Vagina (tissue), 2 donors: ENCODE measurements at regions not wholly inside any gene's neighbourhood (a gene's known extent, or its start where the extent isn't known, plus 50 kb on each side); places are given as distances from the start of the nearest gene placed in this dataset.

Experiments
- DNase-seq, 2 donors: peaks; one replicate each; pipeline ENCODE4 v3.0.0-alpha.2; 2017; ENCODE audit errors: extremely low spot score in 2 of 2
- H3K27ac ChIP-seq: fragments of 200-600 bp; sonication (generic); one replicate; pipeline ENCODE4 v1.5.1; 2019
- H3K27me3 ChIP-seq: fragments of 200-600 bp; sonication (generic); one replicate; pipeline ENCODE4 v1.5.1; 2019
- H3K36me3 ChIP-seq, 2 donors: fragments of 200-600 bp; sonication (generic); one replicate each; pipeline ENCODE4 v1.5.1; 2017 to 2019
- H3K4me1 ChIP-seq: fragments of 200-600 bp; sonication (generic); one replicate; pipeline ENCODE4 v1.5.1; 2019
- H3K4me3 ChIP-seq, 2 donors: fragments of 200-600 bp; sonication (generic); 1 replicate in 1 of 2; 2 replicates in 1 of 2; pipeline ENCODE4 v1.5.1; 2016 to 2019
- H3K9me3 ChIP-seq: fragments of 200-600 bp; sonication (generic); one replicate; pipeline ENCODE4 v1.5.1; 2019
- POLR2A ChIP-seq, 2 donors: fragments of 450-650 bp; IDR thresholded peaks; one replicate each; pipeline ENCODE4 v1.6.1; 2017; ENCODE audit warnings: antibody characterized with exemption in 2 of 2, mild to moderate bottlenecking in 2 of 2, moderate library complexity in 2 of 2
- POLR2AphosphoS5 ChIP-seq, 2 donors: sonication (generic); formaldehyde crosslinking; IDR thresholded peaks; one replicate each; pipeline ENCODE4 v1.9.0; 2017; ENCODE audit warnings: antibody characterized with exemption in 2 of 2, mild to moderate bottlenecking in 2 of 2, low read depth in 1 of 2; ENCODE audit not compliant: insufficient read depth in 1 of 2
- intact Hi-C: fragments of 100-400 bp; cut with DNase I; formaldehyde crosslinking; loops from one replicate; pipeline ENCODE4 v1.15.1; 2023
- TF ChIP-seq, protein P1 (sequence below), 3 experiments: fragments of 450-650 bp in 2 of 3; fragments of 200-600 bp in 1 of 3; sonication (generic) in 1 of 3; IDR thresholded peaks; one replicate each; pipeline ENCODE4 v1.5.1; 2017 to 2019; ENCODE audit warnings: antibody characterized with exemption in 3 of 3, mild to moderate bottlenecking in 2 of 3, moderate library complexity in 2 of 3

- H3K27me3 ChIP-seq: no peaks in the 10 kb centered on the region
- TF ChIP-seq POLR2AphosphoS5 (IDR thresholded peaks at IDR 0.05; ENCODE audit: insufficient read depth in 1 of 2, low read depth in 1 of 2) (no peak), POLR2A (IDR thresholded peaks at IDR 0.05) (no peak)
- TF ChIP-seq, protein P1, sequence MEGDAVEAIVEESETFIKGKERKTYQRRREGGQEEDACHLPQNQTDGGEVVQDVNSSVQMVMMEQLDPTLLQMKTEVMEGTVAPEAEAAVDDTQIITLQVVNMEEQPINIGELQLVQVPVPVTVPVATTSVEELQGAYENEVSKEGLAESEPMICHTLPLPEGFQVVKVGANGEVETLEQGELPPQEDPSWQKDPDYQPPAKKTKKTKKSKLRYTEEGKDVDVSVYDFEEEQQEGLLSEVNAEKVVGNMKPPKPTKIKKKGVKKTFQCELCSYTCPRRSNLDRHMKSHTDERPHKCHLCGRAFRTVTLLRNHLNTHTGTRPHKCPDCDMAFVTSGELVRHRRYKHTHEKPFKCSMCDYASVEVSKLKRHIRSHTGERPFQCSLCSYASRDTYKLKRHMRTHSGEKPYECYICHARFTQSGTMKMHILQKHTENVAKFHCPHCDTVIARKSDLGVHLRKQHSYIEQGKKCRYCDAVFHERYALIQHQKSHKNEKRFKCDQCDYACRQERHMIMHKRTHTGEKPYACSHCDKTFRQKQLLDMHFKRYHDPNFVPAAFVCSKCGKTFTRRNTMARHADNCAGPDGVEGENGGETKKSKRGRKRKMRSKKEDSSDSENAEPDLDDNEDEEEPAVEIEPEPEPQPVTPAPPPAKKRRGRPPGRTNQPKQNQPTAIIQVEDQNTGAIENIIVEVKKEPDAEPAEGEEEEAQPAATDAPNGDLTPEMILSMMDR (IDR thresholded peaks at IDR 0.05): no peak
- no peaks in the 10 kb centered on the region for H3K36me3 ChIP-seq
- H3K27ac ChIP-seq: no peak overlapping the region
- no peak overlapping the region for H3K4me3 ChIP-seq
- H3K9me3 ChIP-seq: no peaks in the 10 kb centered on the region
- no peak for DNase-seq
- H3K4me1 ChIP-seq: no peaks in the 10 kb centered on the region
- intact Hi-C loops: no loop called here
Measured at GRCh38 chr4:20623939-20624338, 76.3 kb upstream of the PACRGL start.

DNA sequence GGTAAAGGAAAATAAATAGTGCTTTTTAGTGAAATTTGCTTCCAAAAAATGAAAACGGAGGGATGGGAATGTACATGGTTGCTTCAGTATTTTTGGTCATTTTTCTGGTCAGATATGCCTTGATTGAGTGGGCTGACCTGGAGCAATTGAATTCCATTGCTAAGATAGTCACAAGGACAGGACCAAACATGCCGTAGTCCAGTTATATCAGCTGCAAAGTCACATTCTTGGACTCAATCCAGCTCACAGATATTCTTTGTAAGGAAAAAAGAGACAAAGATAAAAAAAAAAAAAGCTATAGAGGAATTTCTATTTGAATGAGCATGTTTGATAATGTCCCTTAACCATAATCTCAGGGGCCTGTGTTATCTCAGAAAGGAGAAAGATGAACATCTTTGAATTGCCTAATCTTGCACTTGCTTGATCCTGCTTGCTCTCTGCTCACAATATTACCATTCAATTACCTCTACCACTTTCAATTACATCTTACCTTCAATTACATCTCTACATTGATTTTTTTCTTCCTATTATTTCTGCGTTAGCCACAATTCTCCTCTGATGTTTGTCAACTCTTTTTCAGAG is 75.4 kb upstream of the PACRGL start:
- intact Hi-C loops: no loop called here
- DNase-seq: no peak
- H3K4me3 ChIP-seq: no peak overlapping the region
- no peak overlapping the region for H3K27ac ChIP-seq
- no peaks in the 10 kb centered on the region for H3K27me3 ChIP-seq
- TF ChIP-seq, protein P1 (IDR thresholded peaks at IDR 0.05): no peak
- TF ChIP-seq POLR2AphosphoS5 (IDR thresholded peaks at IDR 0.05; ENCODE audit: insufficient read depth in 1 of 2, low read depth in 1 of 2) (no peak), POLR2A (IDR thresholded peaks at IDR 0.05) (no peak)
- H3K9me3 ChIP-seq: no peaks in the 10 kb centered on the region
- no peaks in the 10 kb centered on the region for H3K4me1 ChIP-seq
- no peaks in the 10 kb centered on the region for H3K36me3 ChIP-seq

GRCh38 chr4:20625426-20625825 is 74.8 kb upstream of the PACRGL start:
- no peak for DNase-seq
- no peak for TF ChIP-seq POLR2AphosphoS5 (IDR thresholded peaks at IDR 0.05; ENCODE audit: insufficient read depth in 1 of 2, low read depth in 1 of 2)
- TF ChIP-seq, protein P1 (IDR thresholded peaks at IDR 0.05): no peak
- TF ChIP-seq POLR2A (IDR thresholded peaks at IDR 0.05): no peak
- Histone ChIP-seq H3K9me3 (no peaks in the 10 kb centered on the region), H3K36me3 (no peaks in the 10 kb centered on the region), H3K27ac (no peak overlapping the region), H3K4me1 (no peaks in the 10 kb centered on the region), H3K27me3 (no peaks in the 10 kb centered on the region), H3K4me3 (no peak overlapping the region)
- intact Hi-C loops: no loop called here

DNA sequence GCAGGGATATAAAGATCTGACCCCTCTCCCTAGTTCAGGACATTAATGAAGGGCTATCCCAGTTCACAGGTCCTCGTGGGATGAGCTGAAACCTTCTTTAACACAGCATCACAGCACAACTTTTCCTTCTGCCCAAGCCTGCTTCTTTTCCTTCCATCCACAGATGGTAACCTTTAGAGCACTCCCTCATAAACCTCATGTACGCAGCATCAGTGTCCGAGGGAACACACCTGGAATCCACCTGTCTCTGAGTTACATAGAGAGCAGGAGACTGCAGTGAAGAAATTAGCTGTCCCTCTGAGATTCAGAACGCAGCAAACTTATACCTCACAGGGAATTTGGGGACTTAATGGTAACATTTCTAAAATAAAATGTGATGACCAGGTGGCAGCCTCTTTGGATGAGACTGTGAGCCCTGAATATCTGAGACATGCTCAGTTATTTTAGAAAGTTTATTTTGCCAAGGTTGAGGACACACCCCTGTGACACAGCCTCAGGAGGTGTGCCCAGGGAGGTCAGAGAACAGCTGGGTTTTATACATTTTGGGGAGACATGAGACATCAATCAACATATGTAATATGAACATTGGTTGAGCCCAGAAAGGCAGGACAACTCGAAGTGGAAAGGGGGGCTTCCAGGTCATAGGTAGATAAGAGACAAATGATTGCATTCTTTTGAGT is 73.8 kb upstream of the PACRGL start:
- TF ChIP-seq POLR2A (IDR thresholded peaks at IDR 0.05): no peak
- TF ChIP-seq POLR2AphosphoS5 (IDR thresholded peaks at IDR 0.05; ENCODE audit: insufficient read depth in 1 of 2, low read depth in 1 of 2): no peak
- TF ChIP-seq, protein P1 (IDR thresholded peaks at IDR 0.05): no peak
- intact Hi-C loops: no loop called here
- no peak overlapping the region for H3K27ac ChIP-seq

DNA sequence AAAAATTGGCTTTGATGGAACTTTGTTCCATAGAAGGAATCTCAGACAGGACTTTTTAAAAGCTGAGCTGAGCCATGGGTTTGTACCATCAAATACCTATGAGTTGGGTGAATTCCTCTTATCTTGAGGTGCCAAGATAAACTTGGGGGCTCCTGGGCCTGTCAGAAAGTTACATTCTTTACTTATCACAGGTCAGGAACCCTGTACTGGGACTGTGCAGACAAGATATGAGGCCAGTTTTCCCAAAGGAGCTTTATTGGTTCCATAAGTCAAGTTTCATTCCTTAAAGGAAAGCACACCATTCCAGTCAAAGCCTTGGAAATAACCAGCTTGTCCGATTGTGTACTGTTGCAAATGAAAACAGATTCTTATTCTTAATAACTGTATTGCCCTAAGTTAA is 72.4 kb upstream of the PACRGL start:
- Histone ChIP-seq H3K9me3 (no peaks in the 10 kb centered on the region), H3K4me3 (no peak overlapping the region), H3K27me3 (no peaks in the 10 kb centered on the region), H3K4me1 (no peaks in the 10 kb centered on the region), H3K27ac (no peak overlapping the region), H3K36me3 (no peaks in the 10 kb centered on the region)
- intact Hi-C loops: no loop called here
- TF ChIP-seq, protein P1 (IDR thresholded peaks at IDR 0.05): no peak
- TF ChIP-seq POLR2A (IDR thresholded peaks at IDR 0.05) (no peak), POLR2AphosphoS5 (IDR thresholded peaks at IDR 0.05; ENCODE audit: insufficient read depth in 1 of 2, low read depth in 1 of 2) (no peak)
- no peak for DNase-seq

More for the DNA sequence above, 73.8 kb upstream of the PACRGL start:
- no peak for DNase-seq
- H3K4me3 ChIP-seq: no peak overlapping the region
- H3K4me1 ChIP-seq: no peaks in the 10 kb centered on the region
- H3K27me3 ChIP-seq: no peaks in the 10 kb centered on the region
- H3K36me3 ChIP-seq: no peaks in the 10 kb centered on the region
- H3K9me3 ChIP-seq: no peaks in the 10 kb centered on the region
